PC-3 (cell line): ENCODE measurements at regions not wholly inside any gene's neighbourhood (a gene's known extent, or its start where the extent isn't known, plus 50 kb on each side); places are given as distances from the start of the nearest gene placed in this dataset.

Experiments
- ATAC-seq: fragments of 200-7000 bp; cut with Tn5 transposase; 2 replicates; pipeline ENCODE4 v1.9.1; 2020; ENCODE audit warnings: mild to moderate bottlenecking, moderate library complexity
- BruUV-seq: library from RNA; stranded (reverse); fragments of 400-500 nt; replicated peaks from 2 replicates; lab custom pipeline; 2021; lab: Mats Ljungman, UMichigan
- CTCF ChIA-PET: fragments of 300-600 bp; sonication (Branson Sonifier 250); formaldehyde crosslinking; loops from one replicate; lab custom pipeline; 2022; ENCODE audit warnings: antibody characterized with exemption; lab: Charles Lee
- POLR2A ChIA-PET: fragments of 300-600 bp; sonication (Branson Sonifier 250); formaldehyde crosslinking; loops from one replicate; lab custom pipeline; 2022; ENCODE audit warnings: antibody characterized with exemption; ENCODE audit not compliant: unreplicated experiment; lab: Charles Lee
- DNase-seq: peaks from one replicate; pipeline ENCODE4 v3.0.0-alpha.2; 2015
- H2AFZ ChIP-seq: fragments of 300-600 bp; sonication (generic); 2 replicates; pipeline ENCODE4 v1.6.0; 2016; ENCODE audit warnings: antibody characterized with exemption, low read length
- H3F3A ChIP-seq: fragments of 300-600 bp; sonication (generic); one replicate; pipeline ENCODE4 v1.6.0; 2017; ENCODE audit warnings: antibody characterized with exemption, low read length, control low read depth, mild to moderate bottlenecking; ENCODE audit not compliant: unreplicated experiment
- H3K27ac ChIP-seq: fragments of 300-600 bp; sonication (generic); 2 replicates; pipeline ENCODE4 v1.5.1; 2016; ENCODE audit warnings: mild to moderate bottlenecking, low read length
- H3K27me3 ChIP-seq: fragments of 300-600 bp; sonication (generic); 2 replicates; pipeline ENCODE4 v1.6.1; 2016; ENCODE audit warnings: low read length, mixed read lengths
- H3K36me3 ChIP-seq: fragments of 300-600 bp; sonication (generic); 2 replicates; pipeline ENCODE4 v1.6.1; 2016; ENCODE audit warnings: low read depth, mixed run types, low read length, mixed read lengths
- H3K4me1 ChIP-seq: fragments of 300-600 bp; sonication (generic); 2 replicates; pipeline ENCODE4 v1.5.1; 2016; ENCODE audit warnings: low read length; ENCODE audit not compliant: insufficient read depth
- H3K4me2 ChIP-seq: fragments of 300-600 bp; sonication (generic); 2 replicates; pipeline ENCODE4 v1.6.0; 2016; ENCODE audit warnings: low read length
- H3K4me3 ChIP-seq: fragments of 300-600 bp; sonication (generic); 2 replicates; pipeline ENCODE4 v1.5.1; 2016; ENCODE audit warnings: mild to moderate bottlenecking, low read length, mixed read lengths
- H3K79me2 ChIP-seq: fragments of 300-600 bp; sonication (generic); 2 replicates; pipeline ENCODE4 v1.6.1; 2017; ENCODE audit warnings: low read length, mixed read lengths
- H3K9ac ChIP-seq: fragments of 300-600 bp; sonication (generic); 2 replicates; pipeline ENCODE4 v1.6.0; 2016; ENCODE audit warnings: mild to moderate bottlenecking, low read length
- H3K9me2 ChIP-seq: fragments of 300-600 bp; sonication (generic); replicated peaks from 2 replicates; pipeline ENCODE4 v1.6.1; 2016; ENCODE audit warnings: mixed run types, low read length, mixed read lengths
- H3K9me3 ChIP-seq: fragments of 300-600 bp; sonication (generic); 2 replicates; pipeline ENCODE4 v1.6.1; 2016; ENCODE audit warnings: low read length, mixed read lengths
- H4K20me1 ChIP-seq: fragments of 300-600 bp; sonication (generic); 2 replicates; pipeline ENCODE4 v1.6.1; 2016; ENCODE audit warnings: low read length, mixed read lengths
- CTCF ChIP-seq: fragments of 300-600 bp; sonication (generic); conservative IDR thresholded peaks from 2 replicates; pipeline ENCODE4 v1.5.1; 2017; ENCODE audit warnings: antibody characterized with exemption, low read depth, mild to moderate bottlenecking, low read length
- EZH2 ChIP-seq: fragments of 300-600 bp; sonication (generic); IDR thresholded peaks from one replicate; pipeline ENCODE4 v1.6.1; 2017; ENCODE audit warnings: antibody characterized with exemption, mild to moderate bottlenecking, low read length; ENCODE audit not compliant: unreplicated experiment
- EZH2phosphoT487 ChIP-seq: fragments of 300-600 bp; sonication (generic); IDR thresholded peaks from 2 replicates; pipeline ENCODE4 v1.6.1; 2018; ENCODE audit warnings: mild to moderate bottlenecking, antibody characterized with exemption, low read length, borderline replicate concordance
- intact Hi-C: fragments of 100-400 bp; cut with micrococcal nuclease; formaldehyde crosslinking; loops from 2 replicates; pipeline ENCODE4 v1.9.0; 2023

GRCh38 chr1:181352695-181353094, 130.6 kb upstream of the CACNA1E start:
- Histone ChIP-seq H3K4me3 (no peak overlapping the region), H4K20me1 (no peaks in the 10 kb centered on the region), H3K27me3 (peaks cover 8% of the 10 kb centered on the region), H3F3A (no peaks in the 10 kb centered on the region), H3K79me2 (no peaks in the 10 kb centered on the region), H3K9me2 (no peaks in the 10 kb centered on the region), H3K4me1 (no peaks in the 10 kb centered on the region), H3K9me3 (no peaks in the 10 kb centered on the region), H3K4me2 (no peak overlapping the region), H3K9ac (no peak overlapping the region), H2AFZ (no peak overlapping the region), H3K27ac (no peak overlapping the region), H3K36me3 (no peaks in the 10 kb centered on the region)
- TF ChIP-seq EZH2phosphoT487, result no peak
- intact Hi-C loops, result no loop called here
- ChIA-PET POLR2A (no interaction called here), CTCF (no interaction called here)
- BruUV-seq, result no TSS peak
- ATAC-seq, result no peak
- DNase-seq, result no peak

- intact Hi-C loops, result no loop called here
- no peaks in the 10 kb centered on the region for H3K4me1 ChIP-seq
These were observed 129.8 kb upstream of the CACNA1E start for GRCh38 chr1:181353526-181353925.

GRCh38 chr1:181354865-181355264, 128.5 kb upstream of the CACNA1E start:
- DNase-seq (no peak), ATAC-seq (no peak)
- Histone ChIP-seq H3K27ac (no peak overlapping the region), H3K4me1 (no peaks in the 10 kb centered on the region), H2AFZ (no peak overlapping the region), H3K9ac (no peak overlapping the region), H3K79me2 (no peaks in the 10 kb centered on the region), H3F3A (no peaks in the 10 kb centered on the region), H3K9me3 (no peaks in the 10 kb centered on the region), H3K4me2 (no peak overlapping the region), H4K20me1 (no peaks in the 10 kb centered on the region), H3K27me3 (peaks cover 26% of the 10 kb centered on the region), H3K4me3 (no peak overlapping the region), H3K9me2 (no peaks in the 10 kb centered on the region), H3K36me3 (no peaks in the 10 kb centered on the region)
- BruUV-seq, result no TSS peak
- POLR2A ChIA-PET, result no interaction called here
- intact Hi-C loops, result no loop called here
- CTCF ChIA-PET, result no interaction called here
- no peak for TF ChIP-seq EZH2phosphoT487
- no peak for TF ChIP-seq EZH2
- no peak for TF ChIP-seq CTCF

More at GRCh38 chr1:181353526-181353925, 129.8 kb upstream of the CACNA1E start:
- ATAC-seq (no peak), DNase-seq (no peak)
- POLR2A ChIA-PET, result no interaction called here
- H4K20me1 ChIP-seq, result no peaks in the 10 kb centered on the region
- CTCF ChIA-PET, result no interaction called here
- TF ChIP-seq EZH2, result no peak
- TF ChIP-seq CTCF, result no peak
- no peak for TF ChIP-seq EZH2phosphoT487
- H3K9me3 ChIP-seq, result no peaks in the 10 kb centered on the region
- H2AFZ ChIP-seq, result no peak overlapping the region
- no TSS peak for BruUV-seq
- no peaks in the 10 kb centered on the region for H3K79me2 ChIP-seq
- H3K9me2 ChIP-seq, result no peaks in the 10 kb centered on the region
- no peaks in the 10 kb centered on the region for H3K36me3 ChIP-seq
- no peak overlapping the region for H3K9ac ChIP-seq
- H3K27me3 ChIP-seq, result peaks cover 17% of the 10 kb centered on the region
- H3F3A ChIP-seq, result no peaks in the 10 kb centered on the region
- H3K4me3 ChIP-seq, result no peak overlapping the region
- H3K27ac ChIP-seq, result no peak overlapping the region
- no peak overlapping the region for H3K4me2 ChIP-seq
